Prostate gland (tissue), 2 donors: ENCODE measurements at regions not wholly inside any gene's neighbourhood (a gene's known extent, or its start where the extent isn't known, plus 50 kb on each side); places are given as distances from the start of the nearest gene placed in this dataset.

Experiments
- DNase-seq: peaks from one replicate; pipeline ENCODE4 v3.0.0-alpha.2; 2019; ENCODE audit warnings: low spot score
- H3K27ac ChIP-seq, 2 donors: fragments of 200-600 bp; sonication (generic); 2 replicates each; pipeline ENCODE4 v1.5.1; 2017 to 2019
- H3K27me3 ChIP-seq: fragments of 200-600 bp; sonication (generic); replicated peaks from 2 replicates; pipeline ENCODE4 v1.5.1; 2019; ENCODE audit not compliant: insufficient read depth
- H3K36me3 ChIP-seq, 2 donors: fragments of 200-600 bp; sonication (generic); 1 replicate in 1 of 2; 2 replicates in 1 of 2; pipeline versions ENCODE4 v1.5.1 to v1.8.1; 2017 to 2019
- H3K4me1 ChIP-seq: fragments of 200-600 bp; sonication (generic); replicated peaks from 2 replicates; pipeline ENCODE4 v1.5.1; 2019
- H3K4me3 ChIP-seq, 2 donors: fragments of 200-600 bp; sonication (generic); 2 replicates each; pipeline ENCODE4 v1.5.1; 2017 to 2019
- H3K9me3 ChIP-seq: fragments of 200-600 bp; sonication (generic); 2 replicates; pipeline ENCODE4 v1.5.1; 2017
- POLR2A ChIP-seq: fragments of 450-650 bp; IDR thresholded peaks from one replicate; pipeline ENCODE4 v1.6.1; 2016; ENCODE audit warnings: antibody characterized with exemption, mild to moderate bottlenecking
- POLR2AphosphoS5 ChIP-seq: sonication (generic); formaldehyde crosslinking; IDR thresholded peaks from one replicate; pipeline ENCODE4 v1.6.1; 2017; ENCODE audit warnings: antibody characterized with exemption
- WGBS: methylation state at CpG from one replicate; pipeline ENCODE4 v1.1.5; 2018; 5-methylcytosine and 5-hydroxymethylcytosine counted together
- intact Hi-C: fragments of 100-400 bp; cut with DNase I; formaldehyde crosslinking; loops from one replicate; pipeline ENCODE4 v1.14.2; 2022
- TF ChIP-seq, protein P1 (sequence below), 4 experiments: fragments of 200-600 bp in 2 of 4; fragments of 450-650 bp in 2 of 4; sonication (generic) in 2 of 4; IDR thresholded peaks; 1 replicate in 3 of 4; 2 replicates in 1 of 4; pipeline ENCODE4 v1.5.1; 2016 to 2019; ENCODE audit warnings: antibody characterized with exemption in 4 of 4, mild to moderate bottlenecking in 2 of 4, moderate library complexity in 2 of 4

DNA sequence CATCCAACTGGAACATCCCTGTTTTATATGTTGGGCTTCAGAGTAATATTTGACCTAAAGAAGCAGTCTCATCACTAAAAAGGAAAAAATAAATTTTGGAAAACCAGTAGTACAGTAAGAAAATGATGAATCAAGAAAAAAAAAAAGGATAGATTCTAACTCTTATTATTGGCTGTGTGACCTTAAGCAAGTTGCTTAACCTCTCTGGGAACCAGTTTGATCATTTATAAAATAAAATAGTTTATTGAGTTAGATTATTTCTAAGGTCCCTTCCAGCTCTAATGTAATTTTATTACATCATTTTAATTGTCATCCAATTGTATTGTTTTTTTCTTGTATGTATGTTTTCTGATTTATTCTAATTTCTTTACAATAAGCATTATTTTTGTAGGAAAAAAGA, 127.0 kb downstream of the PRELID2 start:
- intact Hi-C loops: no loop called here
- Histone ChIP-seq H3K36me3 (no peaks in the 10 kb centered on the region), H3K4me3 (no peak overlapping the region), H3K9me3 (no peaks in the 10 kb centered on the region), H3K27ac (no peak overlapping the region), H3K27me3 (no peaks in the 10 kb centered on the region), H3K4me1 (no peaks in the 10 kb centered on the region)
- no peak for DNase-seq
- TF ChIP-seq, protein P1, sequence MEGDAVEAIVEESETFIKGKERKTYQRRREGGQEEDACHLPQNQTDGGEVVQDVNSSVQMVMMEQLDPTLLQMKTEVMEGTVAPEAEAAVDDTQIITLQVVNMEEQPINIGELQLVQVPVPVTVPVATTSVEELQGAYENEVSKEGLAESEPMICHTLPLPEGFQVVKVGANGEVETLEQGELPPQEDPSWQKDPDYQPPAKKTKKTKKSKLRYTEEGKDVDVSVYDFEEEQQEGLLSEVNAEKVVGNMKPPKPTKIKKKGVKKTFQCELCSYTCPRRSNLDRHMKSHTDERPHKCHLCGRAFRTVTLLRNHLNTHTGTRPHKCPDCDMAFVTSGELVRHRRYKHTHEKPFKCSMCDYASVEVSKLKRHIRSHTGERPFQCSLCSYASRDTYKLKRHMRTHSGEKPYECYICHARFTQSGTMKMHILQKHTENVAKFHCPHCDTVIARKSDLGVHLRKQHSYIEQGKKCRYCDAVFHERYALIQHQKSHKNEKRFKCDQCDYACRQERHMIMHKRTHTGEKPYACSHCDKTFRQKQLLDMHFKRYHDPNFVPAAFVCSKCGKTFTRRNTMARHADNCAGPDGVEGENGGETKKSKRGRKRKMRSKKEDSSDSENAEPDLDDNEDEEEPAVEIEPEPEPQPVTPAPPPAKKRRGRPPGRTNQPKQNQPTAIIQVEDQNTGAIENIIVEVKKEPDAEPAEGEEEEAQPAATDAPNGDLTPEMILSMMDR (IDR thresholded peaks at IDR 0.05): no peak
- no peak for TF ChIP-seq POLR2A
- TF ChIP-seq POLR2AphosphoS5: no peak

DNA sequence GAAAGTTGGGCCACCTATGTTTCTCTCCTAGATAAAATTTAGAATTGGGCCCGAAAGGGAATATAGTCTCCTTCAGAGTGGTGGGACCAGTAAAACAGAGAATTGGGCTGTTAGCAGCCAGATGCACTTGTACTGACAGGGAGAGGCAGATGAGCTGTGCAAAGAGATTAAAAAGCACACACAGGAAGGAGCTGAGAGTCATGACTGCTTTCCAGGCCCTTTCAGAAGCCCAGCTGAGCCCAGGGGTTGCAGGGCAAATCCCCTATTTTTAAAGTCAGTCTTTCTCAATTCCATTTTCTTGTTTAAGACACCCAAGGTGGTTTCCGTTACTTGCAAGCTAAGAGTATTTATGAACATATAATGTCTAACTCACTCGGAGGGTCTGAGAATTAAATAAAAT, 130.4 kb downstream of the PRELID2 start:
- Histone ChIP-seq H3K9me3 (no peaks in the 10 kb centered on the region), H3K4me3 (no peak overlapping the region), H3K4me1 (no peaks in the 10 kb centered on the region), H3K27me3 (no peaks in the 10 kb centered on the region), H3K27ac (no peak overlapping the region), H3K36me3 (no peaks in the 10 kb centered on the region)
- TF ChIP-seq, protein P1 (IDR thresholded peaks at IDR 0.05): no peak
- no peak for DNase-seq
- intact Hi-C loops: no loop called here
- 94% methylated on average over 3 of the region's 3 CpGs for WGBS

DNA sequence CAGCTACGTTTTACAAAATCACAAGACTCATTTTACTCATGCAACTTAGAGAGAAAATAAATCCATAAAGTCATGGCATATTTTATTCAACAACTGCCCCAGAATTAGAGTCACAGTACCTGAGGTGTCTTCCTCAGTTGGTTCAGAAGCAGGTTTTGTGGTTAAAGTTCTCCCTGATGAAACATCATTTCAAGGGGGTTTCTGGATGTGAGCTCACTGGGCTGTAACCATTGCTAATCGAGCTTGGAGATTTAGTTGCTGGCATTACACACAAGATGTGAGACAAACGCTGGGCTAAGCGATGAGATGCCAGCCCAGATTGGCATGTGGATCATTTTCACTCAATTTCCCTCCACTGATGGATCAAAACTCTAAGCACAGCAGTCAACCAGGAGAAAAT, 131.3 kb downstream of the PRELID2 start:
- Histone ChIP-seq H3K27me3 (no peaks in the 10 kb centered on the region), H3K9me3 (no peaks in the 10 kb centered on the region), H3K36me3 (no peaks in the 10 kb centered on the region), H3K4me1 (no peaks in the 10 kb centered on the region), H3K4me3 (no peak overlapping the region), H3K27ac (no peak overlapping the region)
- WGBS: 92% methylated on average over 4 of the region's 4 CpGs
- TF ChIP-seq, protein P1 (IDR thresholded peaks at IDR 0.05): no peak
- TF ChIP-seq POLR2A: no peak
- TF ChIP-seq POLR2AphosphoS5: no peak
- intact Hi-C loops: no loop called here
- no peak for DNase-seq

DNA sequence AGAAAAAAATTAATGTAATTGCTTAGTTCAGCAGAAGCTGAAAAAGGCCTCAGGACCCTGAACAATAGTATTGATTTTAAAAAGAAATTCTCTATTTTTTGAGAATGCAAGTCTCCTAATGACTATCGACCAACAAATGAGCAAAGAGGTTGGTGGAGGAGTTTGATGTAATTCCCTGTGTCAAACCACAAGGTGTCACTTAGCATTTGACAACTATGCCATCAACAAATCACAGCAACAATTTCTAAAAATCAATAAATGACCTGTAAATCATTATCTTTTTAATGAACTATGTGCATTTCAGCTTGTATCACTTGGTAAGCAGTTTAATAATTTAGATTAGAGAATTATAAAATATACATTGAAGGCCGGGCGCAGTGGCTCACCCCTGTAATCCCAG, 133.7 kb downstream of the PRELID2 start:
- TF ChIP-seq POLR2A: no peak
- TF ChIP-seq POLR2AphosphoS5: no peak
- TF ChIP-seq, protein P1 (IDR thresholded peaks at IDR 0.05): no peak
- H3K4me3 ChIP-seq: no peak overlapping the region
- H3K27me3 ChIP-seq: no peaks in the 10 kb centered on the region

DNA sequence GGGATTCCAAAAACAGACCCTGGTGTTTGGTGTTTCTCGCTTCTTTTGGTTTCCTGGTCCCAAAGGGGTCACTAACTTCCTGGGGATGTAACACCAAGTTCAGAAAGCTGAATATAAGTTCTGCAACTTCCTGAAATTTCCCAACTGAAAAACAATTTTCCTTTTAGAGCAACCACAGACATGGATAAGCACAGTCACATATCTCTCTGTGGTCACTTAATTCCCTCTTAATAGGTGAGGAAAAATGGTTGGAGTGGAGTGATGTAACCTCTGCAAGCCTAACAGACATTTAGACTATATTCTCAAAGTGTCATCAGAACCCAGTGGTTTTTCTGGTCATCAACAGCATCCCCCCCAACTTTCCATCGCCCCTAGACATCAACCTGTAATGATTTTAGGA, 135.3 kb downstream of the PRELID2 start:
- no peak overlapping the region for H3K4me3 ChIP-seq
- no peaks in the 10 kb centered on the region for H3K9me3 ChIP-seq
- no peaks in the 10 kb centered on the region for H3K27me3 ChIP-seq
- TF ChIP-seq, protein P1 (IDR thresholded peaks at IDR 0.05): no peak
- TF ChIP-seq POLR2AphosphoS5: no peak
- TF ChIP-seq POLR2A: no peak
- DNase-seq: no peak
- no peaks in the 10 kb centered on the region for H3K4me1 ChIP-seq
- WGBS: 95% methylated on average over 2 of the region's 2 CpGs
- H3K27ac ChIP-seq: no peak overlapping the region
- no peaks in the 10 kb centered on the region for H3K36me3 ChIP-seq
- intact Hi-C loops: no loop called here

More for the DNA sequence above, 133.7 kb downstream of the PRELID2 start:
- intact Hi-C loops: no loop called here
- no peak for DNase-seq
- H3K9me3 ChIP-seq: no peaks in the 10 kb centered on the region
- no peaks in the 10 kb centered on the region for H3K36me3 ChIP-seq
- no peaks in the 10 kb centered on the region for H3K4me1 ChIP-seq
- no peak overlapping the region for H3K27ac ChIP-seq
- 86% methylated on average over 3 of the region's 3 CpGs for WGBS
